ENCODE measurements at regions not wholly inside any gene's neighbourhood (a gene's known extent, or its start where the extent isn't known, plus 50 kb on each side); places are given as distances from the start of the nearest gene placed in this dataset.

DNA sequence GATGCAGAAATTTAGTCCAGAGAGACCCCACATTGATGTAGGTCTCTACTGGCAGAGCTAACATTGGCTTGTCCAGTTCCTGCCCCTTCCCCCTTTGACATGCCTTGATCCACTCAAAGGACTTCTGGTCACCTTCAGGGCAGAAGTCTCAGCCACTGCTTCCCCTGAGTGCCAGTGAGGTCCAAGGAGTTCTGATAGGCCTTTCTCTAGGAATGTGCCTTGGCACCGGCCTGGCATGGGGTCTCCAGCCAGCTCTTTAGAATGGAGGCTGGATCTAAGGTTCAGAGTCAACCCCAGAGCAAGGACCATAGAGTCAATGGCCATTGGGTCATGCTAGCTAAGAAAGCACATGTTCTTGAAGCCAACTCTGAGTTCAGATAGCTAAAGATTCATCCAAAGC lies 88.6 kb upstream of the PJA1 start:
- Histone ChIP-seq H3K79me2 (ENCODE audit: control insufficient read depth, low read length) (no peaks in the 10 kb centered on the region), H3K4me2 (ENCODE audit: low read length) (no peak overlapping the region), H3K27ac (ENCODE audit: low read depth, low read length) (no peak overlapping the region), H3K36me3 (ENCODE audit: control insufficient read depth, low read length) (no peaks in the 10 kb centered on the region), H3K27me3 (ENCODE audit: control insufficient read depth, low read length) (no peaks in the 10 kb centered on the region), H3K4me1 (ENCODE audit: control insufficient read depth, low read length) (no peaks in the 10 kb centered on the region), H3K9me3 (ENCODE audit: control insufficient read depth, insufficient read depth, low read length) (no peaks in the 10 kb centered on the region), H3F3A (ENCODE audit: control insufficient read depth, insufficient read depth) (no peaks in the 10 kb centered on the region), H3K4me3 (ENCODE audit: low read length) (no peak overlapping the region), H4K20me1 (ENCODE audit: control insufficient read depth, insufficient read depth, low read depth, low read length) (no peaks in the 10 kb centered on the region), H3K9me2 (replicated peaks; ENCODE audit: control insufficient read depth, low read length) (no peaks in the 10 kb centered on the region)
- no peak for TF ChIP-seq CTCF (IDR thresholded peaks at IDR 0.05; ENCODE audit: low read depth, low read length, poor library complexity, severe bottlenecking)
- TF ChIP-seq EZH2phosphoT487 (IDR thresholded peaks at IDR 0.05; ENCODE audit: borderline replicate concordance, low read length), result no peak

DNA sequence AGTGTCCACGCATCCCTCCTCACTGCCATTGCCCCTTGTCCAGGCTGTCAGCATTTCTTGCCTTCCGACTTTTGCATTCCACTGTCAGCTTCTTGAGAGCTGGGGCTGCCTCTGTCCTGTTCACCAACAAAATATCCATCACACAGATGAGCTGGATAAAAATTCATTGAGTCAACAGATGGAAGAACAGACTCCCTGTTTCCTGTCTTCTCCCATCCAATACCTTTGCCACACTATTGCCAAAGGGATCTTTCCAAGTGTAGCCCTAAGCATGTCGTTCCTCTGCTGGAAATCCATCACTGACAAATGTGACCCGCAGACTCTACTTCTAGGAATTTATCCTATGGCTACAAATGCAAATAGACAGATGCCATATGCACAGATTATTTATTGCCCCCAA lies 78.0 kb upstream of the PJA1 start:
- H3K79me2 ChIP-seq (ENCODE audit: control insufficient read depth, low read length), result no peaks in the 10 kb centered on the region
- H3K27me3 ChIP-seq (ENCODE audit: control insufficient read depth, low read length), result no peaks in the 10 kb centered on the region
- TF ChIP-seq EZH2phosphoT487 (IDR thresholded peaks at IDR 0.05; ENCODE audit: borderline replicate concordance, low read length), result no peak
- no peak for TF ChIP-seq CTCF (IDR thresholded peaks at IDR 0.05; ENCODE audit: low read depth, low read length, poor library complexity, severe bottlenecking)
- H3K9me2 ChIP-seq (replicated peaks; ENCODE audit: control insufficient read depth, low read length), result no peaks in the 10 kb centered on the region
- H3K4me3 ChIP-seq (ENCODE audit: low read length), result no peak overlapping the region
- H3K27ac ChIP-seq (ENCODE audit: low read depth, low read length), result no peak overlapping the region
- H3K4me1 ChIP-seq (ENCODE audit: control insufficient read depth, low read length), result no peaks in the 10 kb centered on the region
- H3K36me3 ChIP-seq (ENCODE audit: control insufficient read depth, low read length), result no peaks in the 10 kb centered on the region
- H3K4me2 ChIP-seq (ENCODE audit: low read length), result no peak overlapping the region
- H4K20me1 ChIP-seq (ENCODE audit: control insufficient read depth, insufficient read depth, low read depth, low read length), result no peaks in the 10 kb centered on the region
- H3K9me3 ChIP-seq (ENCODE audit: control insufficient read depth, insufficient read depth, low read length), result no peaks in the 10 kb centered on the region
- no peaks in the 10 kb centered on the region for H3F3A ChIP-seq (ENCODE audit: control insufficient read depth, insufficient read depth)

DNA sequence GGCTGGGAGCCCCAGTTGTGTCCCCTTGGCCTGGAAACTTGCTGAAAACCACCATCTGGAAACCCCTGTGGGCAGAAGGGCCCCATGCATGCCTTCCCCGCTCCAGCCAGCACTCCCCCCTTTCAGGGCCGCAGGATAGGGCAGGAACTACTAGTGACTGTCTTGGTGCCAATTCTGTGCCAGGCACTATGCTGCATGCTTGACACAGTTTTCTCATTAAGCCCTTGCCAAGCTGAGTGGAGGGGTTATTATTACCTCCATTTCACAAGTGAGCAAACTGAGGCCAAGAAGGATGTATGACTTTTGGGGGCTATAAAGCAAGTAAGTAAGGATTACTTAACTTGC lies 73.6 kb upstream of the PJA1 start:
- Histone ChIP-seq H3K79me2 (ENCODE audit: control insufficient read depth, low read length) (no peaks in the 10 kb centered on the region), H3K9me3 (ENCODE audit: control insufficient read depth, insufficient read depth, low read length) (no peaks in the 10 kb centered on the region), H3K4me1 (ENCODE audit: control insufficient read depth, low read length) (no peaks in the 10 kb centered on the region), H3K27ac (ENCODE audit: low read depth, low read length) (no peak overlapping the region), H3F3A (ENCODE audit: control insufficient read depth, insufficient read depth) (no peaks in the 10 kb centered on the region), H3K27me3 (ENCODE audit: control insufficient read depth, low read length) (no peaks in the 10 kb centered on the region), H3K36me3 (ENCODE audit: control insufficient read depth, low read length) (no peaks in the 10 kb centered on the region), H3K9me2 (replicated peaks; ENCODE audit: control insufficient read depth, low read length) (no peaks in the 10 kb centered on the region), H3K4me2 (ENCODE audit: low read length) (no peak overlapping the region), H4K20me1 (ENCODE audit: control insufficient read depth, insufficient read depth, low read depth, low read length) (no peaks in the 10 kb centered on the region), H3K4me3 (ENCODE audit: low read length) (no peak overlapping the region)
- TF ChIP-seq CTCF (IDR thresholded peaks at IDR 0.05; ENCODE audit: low read depth, low read length, poor library complexity, severe bottlenecking) (no peak), EZH2phosphoT487 (IDR thresholded peaks at IDR 0.05; ENCODE audit: borderline replicate concordance, low read length) (no peak)

All from DOHH2 (cell line).